ENCODE measurements at regions not wholly inside any gene's neighbourhood (a gene's known extent, or its start where the extent isn't known, plus 50 kb on each side); places are given as distances from the start of the nearest gene placed in this dataset.

GRCh38 chr10:63710703-63711102, 189.5 kb downstream of the REEP3 start:
- no peak for DNase-seq

GRCh38 chr10:63711361-63711760, 190.2 kb downstream of the REEP3 start:
- DNase-seq: no peak

GRCh38 chr10:63711867-63712716, 190.9 kb downstream of the REEP3 start:
- DNase-seq: peak; percentile 33

- no peak for DNase-seq
These were observed 191.5 kb downstream of the REEP3 start for GRCh38 chr10:63712717-63713115.

GRCh38 chr10:63713191-63714144, 192.3 kb downstream of the REEP3 start:
- no peak for DNase-seq

- DNase-seq: peak; percentile 45
These were observed 194.9 kb downstream of the REEP3 start for GRCh38 chr10:63716016-63716580.

- DNase-seq: no peak
These were observed 196.0 kb downstream of the REEP3 start for GRCh38 chr10:63717027-63717715.

- no peak for DNase-seq
These were observed 196.8 kb downstream of the REEP3 start for GRCh38 chr10:63718006-63718405.

- no peak for DNase-seq
These were observed 197.2 kb downstream of the REEP3 start for GRCh38 chr10:63718421-63718820.

- no peak for DNase-seq
These were observed 198.1 kb downstream of the REEP3 start for GRCh38 chr10:63719226-63719856.

GRCh38 chr10:63720072-63720537, 198.9 kb downstream of the REEP3 start:
- DNase-seq: peak; percentile 86

- peak; percentile 55 for DNase-seq
These were observed 199.5 kb downstream of the REEP3 start for GRCh38 chr10:63720676-63721075.

GRCh38 chr10:63722537-63722936, 201.3 kb downstream of the REEP3 start:
- no peak for DNase-seq

GRCh38 chr10:63723320-63723719, 202.1 kb downstream of the REEP3 start:
- DNase-seq: no peak

GRCh38 chr10:63723741-63724140, 202.5 kb downstream of the REEP3 start:
- no peak for DNase-seq

- DNase-seq: no peak
These were observed 203.7 kb downstream of the REEP3 start for GRCh38 chr10:63724922-63725321.

GRCh38 chr10:63726867-63727266, 205.7 kb downstream of the REEP3 start:
- no peak for DNase-seq

- DNase-seq: no peak
These were observed 206.4 kb downstream of the REEP3 start for GRCh38 chr10:63727636-63728035.

GRCh38 chr10:63735305-63735704, 214.1 kb downstream of the REEP3 start:
- no peak for DNase-seq

GRCh38 chr10:63738410-63738809, 217.2 kb downstream of the REEP3 start:
- no peak for DNase-seq

GRCh38 chr10:63744060-63744941, 223.1 kb downstream of the REEP3 start:
- peak; percentile 95 for DNase-seq
